ENCODE measurements at regions not wholly inside any gene's neighbourhood (a gene's known extent, or its start where the extent isn't known, plus 50 kb on each side); places are given as distances from the start of the nearest gene placed in this dataset.

GRCh38 chr6:56866917-56867522 lies 87.9 kb upstream of the BEND6 start:
- H3K27ac ChIP-seq (ENCODE audit: low read depth in 2 of 2, low read length in 2 of 2) = no peak overlapping the region
- no peaks in the 10 kb centered on the region for H3K27me3 ChIP-seq (ENCODE audit: control insufficient read depth, insufficient read depth, low read length)
- TF ChIP-seq CTCF (IDR thresholded peaks at IDR 0.05; ENCODE audit: borderline replicate concordance, extremely low read depth, insufficient read depth) = no peak
- no peak for DNase-seq
- no peak overlapping the region for H3K4me3 ChIP-seq (ENCODE audit: low read length in 3 of 3)
- no peaks in the 10 kb centered on the region for H3K36me3 ChIP-seq (ENCODE audit: control insufficient read depth in 2 of 3, insufficient read depth in 3 of 3, low read length in 3 of 3)
- peaks cover 0 to 2% (median 0%) of the 10 kb centered on the region in 3 donors for H3K4me1 ChIP-seq (ENCODE audit: control insufficient read depth in 2 of 3, insufficient read depth in 2 of 3, low read depth in 1 of 3, low read length in 3 of 3)
- intact Hi-C loops (cut with DNase I) = no loop called here
- FAIRE-seq = no peak
- no peak overlapping the region for H3K9ac ChIP-seq (ENCODE audit: low read length in 3 of 3)
- H3K9me3 ChIP-seq (ENCODE audit: control insufficient read depth in 2 of 3, insufficient read depth in 1 of 3, low read length in 3 of 3) = no peaks in the 10 kb centered on the region

- FAIRE-seq = no peak
- no peak for DNase-seq
- no peaks in the 10 kb centered on the region for H3K27me3 ChIP-seq (ENCODE audit: control insufficient read depth, insufficient read depth, low read length)
- intact Hi-C loops (cut with DNase I) = no loop called here
- no peak overlapping the region for H3K27ac ChIP-seq (ENCODE audit: low read depth in 2 of 2, low read length in 2 of 2)
- H3K4me3 ChIP-seq (ENCODE audit: low read length in 3 of 3) = no peak overlapping the region
- H3K9me3 ChIP-seq (ENCODE audit: control insufficient read depth in 2 of 3, insufficient read depth in 1 of 3, low read length in 3 of 3) = no peaks in the 10 kb centered on the region
- no peak for TF ChIP-seq CTCF (IDR thresholded peaks at IDR 0.05; ENCODE audit: borderline replicate concordance, extremely low read depth, insufficient read depth)
- H3K36me3 ChIP-seq (ENCODE audit: control insufficient read depth in 2 of 3, insufficient read depth in 3 of 3, low read length in 3 of 3) = no peaks in the 10 kb centered on the region
- H3K9ac ChIP-seq (ENCODE audit: low read length in 3 of 3) = no peak overlapping the region
- peaks cover 0 to 2% (median 0%) of the 10 kb centered on the region in 3 donors for H3K4me1 ChIP-seq (ENCODE audit: control insufficient read depth in 2 of 3, insufficient read depth in 2 of 3, low read depth in 1 of 3, low read length in 3 of 3)
Observed at GRCh38 chr6:56865081-56865875, 89.6 kb upstream of the BEND6 start.

GRCh38 chr6:56864171-56864616 lies 90.7 kb upstream of the BEND6 start:
- FAIRE-seq = no peak

More at GRCh38 chr6:56864171-56864616, 90.7 kb upstream of the BEND6 start:
- peak in 2 of 5 donors; percentile 5 to 11 for DNase-seq
- no peak for TF ChIP-seq CTCF (IDR thresholded peaks at IDR 0.05; ENCODE audit: borderline replicate concordance, extremely low read depth, insufficient read depth)
- Histone ChIP-seq H3K27ac (ENCODE audit: low read depth in 2 of 2, low read length in 2 of 2) (no peak overlapping the region), H3K9me3 (ENCODE audit: control insufficient read depth in 2 of 3, insufficient read depth in 1 of 3, low read length in 3 of 3) (no peaks in the 10 kb centered on the region), H3K9ac (ENCODE audit: low read length in 3 of 3) (no peak overlapping the region), H3K4me1 (ENCODE audit: control insufficient read depth in 2 of 3, insufficient read depth in 2 of 3, low read depth in 1 of 3, low read length in 3 of 3) (peaks cover 0 to 2% (median 0%) of the 10 kb centered on the region in 3 donors), H3K27me3 (ENCODE audit: control insufficient read depth, insufficient read depth, low read length) (no peaks in the 10 kb centered on the region), H3K4me3 (ENCODE audit: low read length in 3 of 3) (no peak overlapping the region), H3K36me3 (ENCODE audit: control insufficient read depth in 2 of 3, insufficient read depth in 3 of 3, low read length in 3 of 3) (no peaks in the 10 kb centered on the region)
- intact Hi-C loops (cut with DNase I) = no loop called here

All from kidney (tissue), 13 donors.